NCI-H2029 (cell line): ENCODE measurements at regions not wholly inside any gene's neighbourhood (a gene's known extent, or its start where the extent isn't known, plus 50 kb on each side); places are given as distances from the start of the nearest gene placed in this dataset.

Experiments used
- DNase-seq: peaks from one replicate; lab custom pipeline; 2025; lab: John Stamatoyannopoulos, UW

DNA sequence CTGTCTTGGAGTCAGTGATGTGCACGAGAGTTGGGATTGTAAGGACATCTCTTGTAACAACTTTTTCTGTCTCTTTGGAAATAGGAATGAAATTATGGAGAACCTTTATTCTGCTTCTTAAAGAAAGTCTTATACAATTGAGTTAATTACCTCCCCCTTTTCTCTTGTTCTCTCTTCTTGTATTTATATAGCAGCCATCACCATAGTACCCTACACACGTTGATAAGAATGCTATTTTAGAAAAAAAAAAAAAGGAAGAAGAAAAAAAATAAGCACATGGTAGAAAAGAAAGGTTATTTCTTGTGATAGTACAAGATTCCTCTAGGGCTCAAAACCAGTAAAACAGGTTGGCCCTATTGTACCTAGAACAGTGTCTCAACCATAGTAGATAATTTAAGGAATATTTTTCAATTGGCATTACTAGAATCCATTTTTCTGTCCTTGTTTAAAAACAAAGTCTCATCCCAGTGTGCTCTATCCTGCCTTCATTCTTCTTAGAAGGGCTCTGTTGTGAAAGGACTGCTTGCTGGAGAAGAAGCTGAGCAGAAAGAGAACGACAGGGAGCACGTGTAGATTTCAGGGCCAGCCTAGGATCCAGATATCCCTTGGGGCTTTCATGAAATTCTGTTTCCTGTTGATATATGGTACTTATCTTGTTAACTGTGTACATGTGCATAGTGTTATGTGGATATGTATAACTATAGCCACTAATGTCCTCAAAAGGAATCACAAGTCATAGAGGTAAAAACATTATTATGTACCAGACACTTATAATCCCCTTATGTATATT is 392.3 kb upstream of the MEF2C start:
- no peak for DNase-seq

- DNase-seq: no peak
Observed at GRCh38 chr5:89273289-89273688, 390.3 kb upstream of the MEF2C start.

DNA sequence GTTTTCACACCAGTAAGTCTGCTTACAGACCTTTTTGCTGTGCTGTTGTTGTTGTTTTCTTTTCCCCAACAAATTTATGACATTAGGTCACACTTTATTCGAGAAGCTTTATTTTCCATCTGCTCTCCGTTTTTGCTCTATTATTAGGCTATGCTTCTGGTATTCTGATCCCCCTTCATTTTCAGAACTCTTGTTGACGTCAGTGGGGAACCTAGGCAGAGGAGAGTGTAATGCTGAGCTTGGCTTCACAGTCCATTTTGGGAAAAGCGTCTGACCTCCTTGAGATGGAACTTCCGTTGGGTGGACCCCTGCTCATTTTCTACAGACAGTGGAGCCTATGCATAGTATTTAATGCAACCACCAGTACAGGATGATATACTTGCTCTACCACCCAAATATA is 387.9 kb upstream of the MEF2C start:
- DNase-seq: no peak

DNA sequence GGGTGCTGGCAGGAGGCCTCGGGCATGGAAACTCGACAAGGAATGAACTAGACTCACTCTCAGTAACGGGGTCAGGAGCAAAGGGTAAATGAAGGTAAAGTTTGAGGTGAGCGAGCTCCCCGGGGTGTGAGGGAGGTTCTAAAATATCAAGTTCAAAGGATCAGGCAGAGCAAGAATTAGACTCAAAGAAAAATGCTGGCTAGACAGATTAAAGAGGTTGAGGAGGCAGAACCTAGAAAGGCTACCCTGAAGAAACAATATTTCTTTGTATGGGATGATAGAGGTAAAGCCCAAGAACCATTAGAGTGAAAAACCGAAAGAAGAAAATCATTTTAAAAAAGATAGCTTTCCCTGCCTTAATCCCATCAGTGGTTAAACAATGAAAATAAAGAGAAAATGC is 386.7 kb upstream of the MEF2C start:
- DNase-seq: no peak

GRCh38 chr5:89268460-89268859 is 385.5 kb upstream of the MEF2C start:
- no peak for DNase-seq

- no peak for DNase-seq
Observed at GRCh38 chr5:89267788-89268187, 384.8 kb upstream of the MEF2C start.

DNA sequence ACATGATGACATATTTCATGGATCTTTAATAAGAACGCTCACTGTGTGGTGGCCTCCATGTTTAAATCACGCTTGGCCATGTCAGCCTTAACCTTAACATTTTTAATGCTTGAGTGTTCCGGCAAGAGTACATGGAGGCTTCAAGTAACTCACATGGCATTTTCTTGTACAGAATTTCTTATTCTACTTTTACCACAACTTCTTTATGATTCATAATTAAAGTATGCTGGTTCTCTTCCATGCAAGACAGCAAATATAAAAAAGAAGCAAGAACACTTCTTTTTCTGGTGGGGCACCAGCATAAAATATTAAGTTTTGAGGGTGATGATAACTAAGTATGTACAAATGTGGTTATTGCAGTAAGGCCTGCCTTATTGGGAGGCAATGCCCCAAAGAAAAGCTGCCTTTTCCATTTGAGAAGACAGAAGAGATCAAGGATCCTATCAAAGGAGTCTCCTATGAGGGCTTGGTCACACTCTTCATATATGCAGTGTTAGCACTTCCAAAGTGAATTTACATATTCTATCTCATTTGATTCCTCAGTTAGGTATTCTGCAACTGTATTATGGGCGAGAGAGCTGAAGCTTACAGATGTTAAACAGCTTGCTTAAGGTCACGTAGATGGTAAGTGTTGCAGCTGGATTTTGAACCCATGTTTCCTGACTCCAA is 382.7 kb upstream of the MEF2C start:
- DNase-seq: no peak

GRCh38 chr5:89263846-89264245 is 380.9 kb upstream of the MEF2C start:
- no peak for DNase-seq

- no peak for DNase-seq
Observed at GRCh38 chr5:89262030-89262429, 379.0 kb upstream of the MEF2C start.

- DNase-seq: no peak
Observed at GRCh38 chr5:89260254-89260653, 377.3 kb upstream of the MEF2C start.

- no peak for DNase-seq
Observed at GRCh38 chr5:89255845-89256463, 373.0 kb upstream of the MEF2C start.

DNA sequence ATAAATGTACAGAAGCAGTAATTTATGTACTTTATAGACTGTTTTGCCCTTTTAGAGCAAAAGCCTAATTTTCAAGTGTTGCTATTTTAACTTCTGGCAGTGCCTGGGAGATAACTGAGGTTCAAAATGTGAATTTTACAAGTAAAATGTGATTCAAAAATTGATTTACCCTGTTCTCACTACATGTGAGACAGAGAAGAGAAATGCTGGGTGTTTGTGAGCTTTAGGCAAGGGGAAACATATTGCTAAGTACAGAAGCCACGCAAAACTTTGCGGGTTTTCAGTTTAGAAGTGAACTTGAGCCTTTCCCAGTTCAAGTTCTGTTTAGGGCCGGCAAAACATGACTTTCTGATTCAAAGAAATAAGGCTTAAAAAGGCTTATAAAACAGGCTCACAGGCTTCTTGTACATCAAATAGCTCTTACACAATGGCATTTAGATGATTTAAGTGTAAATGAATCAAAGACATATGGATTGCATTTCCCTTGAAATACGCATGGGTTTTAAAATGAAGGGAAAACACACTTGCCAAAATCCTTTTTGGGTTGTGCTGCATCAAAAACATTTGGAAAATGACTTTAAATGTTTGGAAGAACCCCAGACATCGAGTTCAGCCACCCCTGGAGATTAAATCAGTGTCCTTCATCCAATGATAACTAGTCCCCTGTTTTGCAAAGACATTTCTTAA is 370.8 kb upstream of the MEF2C start:
- DNase-seq: no peak

GRCh38 chr5:89246864-89247263 is 363.9 kb upstream of the MEF2C start:
- no peak for DNase-seq

DNA sequence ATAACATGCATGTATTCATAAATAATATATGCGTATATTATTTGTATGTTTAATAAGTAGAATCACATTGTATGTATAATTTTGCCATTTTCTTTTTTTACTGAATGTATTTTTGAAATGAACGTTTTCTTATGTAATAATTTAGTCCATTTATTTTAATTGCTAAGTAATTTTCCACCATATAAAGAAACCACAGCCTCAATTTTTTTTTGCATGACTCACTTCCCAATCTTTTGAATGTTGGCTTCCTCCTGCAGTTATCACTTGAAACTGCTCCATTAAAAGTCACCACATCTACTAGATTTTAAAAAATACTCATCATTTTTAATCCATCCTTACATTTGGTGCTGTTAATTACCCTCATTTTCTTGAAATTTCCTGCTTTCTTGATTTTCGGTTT is 363.3 kb upstream of the MEF2C start:
- DNase-seq: no peak

DNA sequence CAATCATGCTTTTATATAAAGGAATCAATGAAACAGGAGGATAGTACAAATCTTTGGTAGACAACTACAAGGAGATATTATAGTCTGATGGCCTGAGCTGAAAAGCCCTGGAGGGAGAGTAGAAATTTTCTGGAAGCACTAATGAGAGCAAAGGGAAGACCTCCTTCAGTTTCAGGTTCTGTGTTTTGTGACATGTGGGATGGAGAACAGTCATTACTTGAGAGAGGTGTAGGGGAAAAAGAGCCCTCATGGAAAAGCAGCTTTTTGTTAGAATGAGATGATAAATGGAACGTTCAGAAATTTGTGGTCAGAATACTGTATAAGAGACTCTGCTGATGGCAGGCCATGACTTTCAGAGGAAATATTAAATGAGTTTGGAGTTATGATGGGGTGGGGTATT is 360.6 kb upstream of the MEF2C start:
- no peak for DNase-seq

DNA sequence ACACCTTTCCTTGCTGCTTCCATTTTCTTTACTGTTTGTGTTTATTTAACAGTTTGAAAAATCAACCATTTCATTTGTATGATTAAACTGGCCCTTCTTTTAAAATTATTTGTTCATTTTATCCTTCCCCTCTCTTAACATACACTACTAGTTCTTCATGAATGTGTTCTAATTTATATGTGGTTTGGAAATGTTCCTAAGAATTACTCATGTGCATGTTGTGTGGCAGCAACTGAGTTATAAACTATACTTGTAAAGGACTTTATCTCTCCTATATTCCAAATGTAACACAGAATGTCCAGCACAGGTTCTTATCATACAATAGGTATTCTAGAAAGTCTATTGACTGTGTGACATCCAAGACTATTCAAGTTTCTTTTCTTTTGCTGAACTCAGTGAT is 358.2 kb upstream of the MEF2C start:
- DNase-seq: no peak

DNA sequence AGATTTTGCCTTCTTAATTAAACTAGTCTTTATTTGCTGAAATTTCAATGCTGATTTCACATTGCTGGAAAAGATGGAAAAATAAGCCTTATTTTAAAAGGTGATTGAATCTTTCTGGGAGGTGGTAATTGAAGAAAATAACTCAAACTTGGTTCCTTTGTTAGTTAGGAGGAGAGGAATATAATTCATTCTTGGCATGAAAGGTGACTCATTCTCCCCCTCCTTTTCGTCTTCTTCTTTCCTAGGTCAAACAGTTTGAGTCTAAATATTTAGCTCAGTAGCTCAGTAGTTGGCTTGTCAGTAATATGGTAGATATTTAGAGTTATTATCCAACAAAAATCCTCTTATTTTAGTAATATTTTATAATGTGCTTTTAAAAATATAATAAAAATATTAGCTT is 353.9 kb upstream of the MEF2C start:
- no peak for DNase-seq

- no peak for DNase-seq
Observed at GRCh38 chr5:89233462-89233861, 350.5 kb upstream of the MEF2C start.

- no peak for DNase-seq
Observed at GRCh38 chr5:89232139-89232603, 349.2 kb upstream of the MEF2C start.

DNA sequence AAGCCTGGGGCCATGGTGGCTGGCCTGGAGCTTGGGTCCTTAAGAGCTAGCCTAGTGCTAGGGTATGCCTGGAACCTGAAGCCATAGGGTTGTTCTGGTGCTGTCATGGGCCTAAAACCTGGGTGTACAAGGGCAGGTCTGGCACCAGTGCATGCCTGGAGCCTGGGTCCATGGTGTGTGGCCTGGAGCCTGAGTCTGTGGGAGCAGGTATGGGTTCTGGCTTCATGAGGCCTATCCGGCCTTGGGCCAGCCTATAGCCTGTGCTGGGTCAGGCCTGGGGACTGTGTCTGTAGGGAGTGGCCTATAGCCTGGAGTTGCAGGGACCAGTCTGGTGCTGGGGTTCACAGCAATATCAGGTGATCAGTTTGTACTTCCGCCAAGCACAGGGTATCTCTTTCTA is 347.2 kb upstream of the MEF2C start:
- no peak for DNase-seq

- no peak for DNase-seq
Observed at GRCh38 chr5:89229331-89230070, 346.5 kb upstream of the MEF2C start.

GRCh38 chr5:89228355-89228754 is 345.4 kb upstream of the MEF2C start:
- DNase-seq: no peak
